ENCODE measurements at regions not wholly inside any gene's neighbourhood (a gene's known extent, or its start where the extent isn't known, plus 50 kb on each side); places are given as distances from the start of the nearest gene placed in this dataset.

DNA sequence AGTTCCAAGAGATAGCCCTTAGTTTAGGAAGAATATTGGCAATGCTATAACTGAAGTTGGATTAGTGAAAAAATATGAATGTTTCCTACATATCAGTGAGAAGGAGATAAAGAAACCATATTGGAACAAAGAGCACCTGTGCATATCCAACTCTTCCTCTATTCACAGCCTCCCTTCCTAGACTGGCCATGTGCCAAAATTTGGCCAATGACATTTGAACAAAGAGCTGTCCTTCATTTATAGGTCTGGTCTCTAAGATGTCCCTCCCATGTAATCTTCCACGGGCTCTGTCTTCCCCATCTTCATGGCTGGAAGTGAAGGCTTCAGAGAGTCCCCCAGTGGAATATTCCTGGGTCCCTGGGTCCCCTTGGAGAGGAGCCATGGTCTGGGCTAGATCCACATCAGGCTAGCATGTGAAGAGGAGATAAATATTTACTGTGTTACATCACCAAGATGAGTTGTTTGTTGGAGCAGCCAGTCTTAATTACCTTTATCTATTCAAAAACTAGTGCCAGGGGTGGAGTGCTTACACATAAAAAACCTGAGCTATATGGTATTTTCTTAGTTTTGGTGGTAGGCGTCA, 190.0 kb upstream of the S1PR3 start:
- Histone ChIP-seq H3K4me3 (replicated peaks in 1 of 3; ENCODE audit: insufficient read depth in 1 of 3, low read depth in 1 of 3, low read length in 3 of 3) (no peak overlapping the region), H3K79me2 (ENCODE audit: control insufficient read depth, insufficient read depth, low read length) (no peaks in the 10 kb centered on the region), H3K4me1 (ENCODE audit: control insufficient read depth, extremely low read depth, insufficient read depth, low read length) (peaks cover 25% of the 10 kb centered on the region), H3K9me3 (replicated peaks; ENCODE audit: control insufficient read depth, insufficient read depth, low read length) (no peaks in the 10 kb centered on the region), H3K9me1 (replicated peaks; ENCODE audit: control insufficient read depth, extremely low read depth, insufficient read depth, low read length) (no peaks in the 10 kb centered on the region), H2AFZ (ENCODE audit: low read depth, low read length) (no peak overlapping the region), H3K27ac (ENCODE audit: insufficient read depth, low read depth, low read length) (no peak overlapping the region), H3K9ac (replicated peaks; ENCODE audit: extremely low read depth, insufficient read depth, low read length) (no peak overlapping the region), H3K4me2 (ENCODE audit: insufficient read depth, low read length) (no peak overlapping the region), H4K20me1 (replicated peaks; ENCODE audit: control insufficient read depth, extremely low read depth, insufficient read depth, low read length) (no peaks in the 10 kb centered on the region), H3K36me3 (ENCODE audit: control insufficient read depth in 2 of 2, extremely low read depth in 1 of 2, insufficient read depth in 2 of 2, low read length in 2 of 2) (no peaks in the 10 kb centered on the region), H3K27me3 (ENCODE audit: control insufficient read depth in 2 of 2, insufficient read depth in 2 of 2, low read length in 2 of 2) (no peaks in the 10 kb centered on the region)
- TF ChIP-seq, protein P1, sequence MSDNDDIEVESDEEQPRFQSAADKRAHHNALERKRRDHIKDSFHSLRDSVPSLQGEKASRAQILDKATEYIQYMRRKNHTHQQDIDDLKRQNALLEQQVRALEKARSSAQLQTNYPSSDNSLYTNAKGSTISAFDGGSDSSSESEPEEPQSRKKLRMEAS (IDR thresholded peaks at IDR 0.05; ENCODE audit: insufficient read depth, insufficient read length), result no peak
- TF ChIP-seq FOS (IDR thresholded peaks at IDR 0.05; ENCODE audit: borderline replicate concordance, insufficient read depth, low read length), result no peak
- TF ChIP-seq, protein P2, sequence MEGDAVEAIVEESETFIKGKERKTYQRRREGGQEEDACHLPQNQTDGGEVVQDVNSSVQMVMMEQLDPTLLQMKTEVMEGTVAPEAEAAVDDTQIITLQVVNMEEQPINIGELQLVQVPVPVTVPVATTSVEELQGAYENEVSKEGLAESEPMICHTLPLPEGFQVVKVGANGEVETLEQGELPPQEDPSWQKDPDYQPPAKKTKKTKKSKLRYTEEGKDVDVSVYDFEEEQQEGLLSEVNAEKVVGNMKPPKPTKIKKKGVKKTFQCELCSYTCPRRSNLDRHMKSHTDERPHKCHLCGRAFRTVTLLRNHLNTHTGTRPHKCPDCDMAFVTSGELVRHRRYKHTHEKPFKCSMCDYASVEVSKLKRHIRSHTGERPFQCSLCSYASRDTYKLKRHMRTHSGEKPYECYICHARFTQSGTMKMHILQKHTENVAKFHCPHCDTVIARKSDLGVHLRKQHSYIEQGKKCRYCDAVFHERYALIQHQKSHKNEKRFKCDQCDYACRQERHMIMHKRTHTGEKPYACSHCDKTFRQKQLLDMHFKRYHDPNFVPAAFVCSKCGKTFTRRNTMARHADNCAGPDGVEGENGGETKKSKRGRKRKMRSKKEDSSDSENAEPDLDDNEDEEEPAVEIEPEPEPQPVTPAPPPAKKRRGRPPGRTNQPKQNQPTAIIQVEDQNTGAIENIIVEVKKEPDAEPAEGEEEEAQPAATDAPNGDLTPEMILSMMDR (IDR thresholded peaks at IDR 0.05; ENCODE audit: extremely low read depth in 1 of 2, insufficient read depth in 1 of 2, low read depth in 1 of 2, low read length in 2 of 2), result no peak
- no peak for TF ChIP-seq POLR2A (IDR thresholded peaks at IDR 0.05; ENCODE audit: low read depth, low read length)
- no peak for TF ChIP-seq GATA2 (IDR thresholded peaks at IDR 0.05; ENCODE audit: insufficient read depth, insufficient read length, low read depth, low read length)
- no peak for TF ChIP-seq JUN (IDR thresholded peaks at IDR 0.05; ENCODE audit: borderline replicate concordance, insufficient read depth, insufficient read length, low read depth)
- TF ChIP-seq MYC (IDR thresholded peaks at IDR 0.05; ENCODE audit: low read depth, low read length), result no peak
- no peak for TF ChIP-seq EZH2 (IDR thresholded peaks at IDR 0.05; ENCODE audit: borderline replicate concordance, low read depth, low read length, severe bottlenecking)
- TF ChIP-seq POLR2AphosphoS5 (IDR thresholded peaks at IDR 0.05; ENCODE audit: insufficient read depth, low read depth, low read length), result no peak
- intact Hi-C loops (cut with micrococcal nuclease), result no loop called here
- ChIA-PET CTCF (no interaction called here), POLR2A (no interaction called here)
- no peak for DNase-seq (ENCODE audit: low read depth, low spot score)
- FAIRE-seq, result no peak
- dilution Hi-C loops (cut with MboI; ENCODE audit: extremely low pct_ligation_motif_present, low sequenced_read_pairs), result no loop called here
- BruUV-seq (replicated peaks), result no TSS peak

Measured in endothelial cell of umbilical vein (primary cell).